IMR-90 (cell line): ENCODE measurements at regions not wholly inside any gene's neighbourhood (a gene's known extent, or its start where the extent isn't known, plus 50 kb on each side); places are given as distances from the start of the nearest gene placed in this dataset.
A peak's percentile ranks its signal among the peaks of the same experiment; 100 is the strongest.

ENCODE experiments used
- ATAC-seq: fragments of 200-7000 bp; cut with Tn5 transposase; 2 replicates; pipeline ENCODE4 v1.9.1; 2020; ENCODE audit warnings: low read depth, mild to moderate bottlenecking, moderate library complexity
- BruUV-seq: library from RNA; stranded (reverse); fragments of 400-500 nt; replicated peaks from 2 replicates; lab custom pipeline; 2021; lab: Mats Ljungman, UMichigan
- CTCF ChIA-PET: fragments of 300-600 bp; formaldehyde crosslinking; extraction: SDS; loops from one replicate; lab custom pipeline; 2021; ENCODE audit warnings: antibody characterized with exemption; lab: Yijun Ruan, JAX
- POLR2A ChIA-PET: fragments of 300-600 bp; sonication (Branson Sonifier 250); formaldehyde crosslinking; loops from one replicate; lab custom pipeline; 2022; ENCODE audit warnings: antibody characterized with exemption; ENCODE audit not compliant: unreplicated experiment; lab: Charles Lee
- DNase-seq: peaks from one replicate; pipeline ENCODE4 v3.0.0; 2013
- H2AFZ ChIP-seq: replicated peaks from 2 replicates; pipeline ENCODE3; 2013; ENCODE audit warnings: low read length, mild to moderate bottlenecking; ENCODE audit not compliant: poor library complexity
- H2AK5ac ChIP-seq: 2 replicates; pipeline ENCODE4 v1.6.1; 2013; ENCODE audit warnings: low read depth, low read length, inconsistent platforms
- H2AK9ac ChIP-seq: replicated peaks from 2 replicates; pipeline ENCODE3; 2013; ENCODE audit warnings: mild to moderate bottlenecking, low read depth, low read length, moderate library complexity; ENCODE audit not compliant: poor library complexity
- H2BK120ac ChIP-seq: 2 replicates; pipeline ENCODE4 v1.6.1; 2013; ENCODE audit warnings: low read depth, low read length, inconsistent platforms
- H2BK15ac ChIP-seq: 3 replicates; pipeline ENCODE4 v1.6.1; 2013; ENCODE audit warnings: low read depth, low read length, inconsistent platforms
- H2BK20ac ChIP-seq: 2 replicates; pipeline ENCODE4 v1.6.1; 2013; ENCODE audit warnings: low read depth, mild to moderate bottlenecking, inconsistent platforms, low read length, moderate library complexity
- H2BK5ac ChIP-seq: 2 replicates; pipeline ENCODE4 v1.6.1; 2013; ENCODE audit warnings: mild to moderate bottlenecking, low read depth, low read length, inconsistent platforms; ENCODE audit not compliant: poor library complexity, severe bottlenecking
- H3K14ac ChIP-seq: replicated peaks from 2 replicates; pipeline ENCODE4 v1.6.1; 2013; ENCODE audit warnings: low read depth, low read length, inconsistent platforms
- H3K18ac ChIP-seq: 2 replicates; pipeline ENCODE4 v1.6.1; 2013; ENCODE audit warnings: low read depth, low read length, control low read depth
- H3K23ac ChIP-seq: 2 replicates; pipeline ENCODE4 v1.6.1; 2013; ENCODE audit warnings: low read depth, low read length, inconsistent platforms
- H3K27ac ChIP-seq: 2 replicates; pipeline ENCODE4 v1.5.1; 2013; ENCODE audit warnings: mild to moderate bottlenecking, control low read depth, low read length; ENCODE audit not compliant: insufficient read depth
- H3K27me3 ChIP-seq: 2 replicates; pipeline ENCODE4 v1.6.1; 2013; ENCODE audit warnings: low read length; ENCODE audit not compliant: control insufficient read depth, insufficient read depth
- H3K36me3 ChIP-seq: 2 replicates; pipeline ENCODE4 v1.6.1; 2013; ENCODE audit warnings: low read length, mixed read lengths; ENCODE audit not compliant: control insufficient read depth, insufficient read depth
- H3K4ac ChIP-seq: 2 replicates; pipeline ENCODE4 v1.6.1; 2013; ENCODE audit warnings: low read depth, low read length, inconsistent platforms
- H3K4me1 ChIP-seq: 2 replicates; pipeline ENCODE4 v1.6.1; 2013; ENCODE audit warnings: low read length, mixed read lengths; ENCODE audit not compliant: control insufficient read depth, insufficient read depth
- H3K4me2 ChIP-seq: 2 replicates; pipeline ENCODE4 v1.6.1; 2013; ENCODE audit warnings: low read depth, mild to moderate bottlenecking, control low read depth, low read length, moderate library complexity
- H3K4me3 ChIP-seq: 2 replicates; pipeline ENCODE4 v1.5.1; 2013; ENCODE audit warnings: low read depth, mild to moderate bottlenecking, control low read depth, low read length, moderate library complexity; ENCODE audit not compliant: insufficient read depth
- H3K56ac ChIP-seq: 2 replicates; pipeline ENCODE4 v1.6.1; 2013; ENCODE audit warnings: low read length, inconsistent platforms; ENCODE audit not compliant: insufficient read depth; ENCODE audit errors: extremely low read depth
- H3K79me1 ChIP-seq, 2 experiments: 2 replicates each; pipeline ENCODE4 v1.6.1; 2013; ENCODE audit warnings: low read length in 2 of 2, inconsistent platforms in 1 of 2, low read depth in 1 of 2
- H3K9ac ChIP-seq: 2 replicates; pipeline ENCODE4 v1.6.1; 2013; ENCODE audit warnings: low read depth, low read length, control low read depth
- H3K9me1 ChIP-seq: 2 replicates; pipeline ENCODE4 v1.6.1; 2013; ENCODE audit warnings: low read length, inconsistent platforms; ENCODE audit not compliant: insufficient read depth
- H3K9me3 ChIP-seq: 2 replicates; pipeline ENCODE4 v1.6.1; 2013; ENCODE audit warnings: low read length; ENCODE audit not compliant: control insufficient read depth, insufficient read depth
- H4K20me1 ChIP-seq: 2 replicates; pipeline ENCODE4 v1.6.1; 2013; ENCODE audit warnings: low read length, inconsistent platforms; ENCODE audit not compliant: insufficient read depth
- H4K5ac ChIP-seq: 2 replicates; pipeline ENCODE4 v1.6.1; 2013; ENCODE audit warnings: mild to moderate bottlenecking, low read depth, low read length, control low read depth
- H4K8ac ChIP-seq, 2 experiments: 2 replicates each; pipeline ENCODE4 v1.6.1; 2013; ENCODE audit warnings: low read depth in 2 of 2, low read length in 2 of 2, control low read depth in 1 of 2, inconsistent platforms in 1 of 2
- H4K91ac ChIP-seq: 2 replicates; pipeline ENCODE4 v1.6.1; 2013; ENCODE audit warnings: low read depth, low read length, inconsistent platforms; ENCODE audit not compliant: insufficient read depth
- BHLHE40 ChIP-seq: fragments of 150-350 bp; IDR thresholded peaks from 2 replicates; pipeline ENCODE4 v1.6.1; 2016; ENCODE audit warnings: mild to moderate bottlenecking, low read depth, low read length
- CEBPB ChIP-seq: IDR thresholded peaks from 2 replicates; pipeline ENCODE4 v1.6.1; 2012; ENCODE audit warnings: low read depth, low read length, improper control_type of control experiment
- CHD1 ChIP-seq: IDR thresholded peaks from 2 replicates; pipeline ENCODE4 v1.6.1; 2012; ENCODE audit warnings: low read depth, low read length, improper control_type of control experiment
- FOS ChIP-seq: fragments of 150-350 bp; IDR thresholded peaks from 2 replicates; pipeline ENCODE4 v1.6.1; 2016; ENCODE audit warnings: low read depth, low read length
- MAFK ChIP-seq: IDR thresholded peaks from 2 replicates; pipeline ENCODE4 v1.6.1; 2012; ENCODE audit warnings: low read depth, low read length, improper control_type of control experiment
- MXI1 ChIP-seq: IDR thresholded peaks from 2 replicates; pipeline ENCODE4 v1.6.1; 2012; ENCODE audit warnings: low read depth, mild to moderate bottlenecking, low read length, moderate library complexity, borderline replicate concordance
- NFE2L2 ChIP-seq: fragments of 150-350 bp; IDR thresholded peaks from 2 replicates; pipeline ENCODE4 v1.6.1; 2016; ENCODE audit warnings: low read depth, mild to moderate bottlenecking, low read length
- POLR2A ChIP-seq: IDR thresholded peaks from 2 replicates; pipeline ENCODE4 v1.6.1; 2012; ENCODE audit warnings: mild to moderate bottlenecking, low read depth, low read length
- RAD21 ChIP-seq: IDR thresholded peaks from 2 replicates; pipeline ENCODE4 v1.6.1; 2012; ENCODE audit warnings: low read length, improper control_type of control experiment
- RCOR1 ChIP-seq: IDR thresholded peaks from 2 replicates; pipeline ENCODE4 v1.6.1; 2012; ENCODE audit warnings: mild to moderate bottlenecking, low read length, improper control_type of control experiment; ENCODE audit not compliant: insufficient replicate concordance
- SMC3 ChIP-seq: fragments of 150-350 bp; IDR thresholded peaks from 2 replicates; pipeline ENCODE4 v1.6.1; 2016; ENCODE audit warnings: low read depth, mild to moderate bottlenecking, antibody characterized with exemption, low read length, moderate library complexity
- WGBS, 2 experiments: methylation state at CpG; one replicate each; pipeline versions ENCODE4 v1.1.5 to v1.1.7; 2013; ENCODE audit warnings: missing lambda C conversion rate in 2 of 2; ENCODE audit not compliant: insufficient read length in 1 of 2; ENCODE audit errors: extremely low coverage in 2 of 2; 5-methylcytosine and 5-hydroxymethylcytosine counted together
- dilution Hi-C: fragments of 300-500 bp; cut with HindIII; formaldehyde crosslinking; loops from one replicate; pipeline ENCODE4 v1.14.3; 2018; ENCODE audit warnings: low sequenced_read_pairs; ENCODE audit not compliant: unreplicated experiment
- in situ Hi-C: fragments of 300-500 bp; cut with MboI; formaldehyde crosslinking; loops from 3 replicates; pipeline ENCODE4 v1.14.3; 2019; ENCODE audit warnings: low sequenced_read_pairs, inconsistent platforms, mixed read lengths
- intact Hi-C: fragments of 100-400 bp; cut with micrococcal nuclease; formaldehyde crosslinking; loops from 2 replicates; pipeline ENCODE4 v1.10.0; 2022
- TF ChIP-seq, protein P1 (sequence below): fragments of 150-350 bp; IDR thresholded peaks from 2 replicates; pipeline ENCODE4 v1.6.1; 2017; ENCODE audit warnings: mild to moderate bottlenecking, antibody characterized with exemption, low read length, low read depth
- TF ChIP-seq, protein P2 (sequence below): fragments of 150-350 bp; IDR thresholded peaks from 2 replicates; pipeline ENCODE4 v1.6.1; 2016; ENCODE audit warnings: low read depth, mild to moderate bottlenecking, low read length, moderate library complexity, borderline replicate concordance

DNA sequence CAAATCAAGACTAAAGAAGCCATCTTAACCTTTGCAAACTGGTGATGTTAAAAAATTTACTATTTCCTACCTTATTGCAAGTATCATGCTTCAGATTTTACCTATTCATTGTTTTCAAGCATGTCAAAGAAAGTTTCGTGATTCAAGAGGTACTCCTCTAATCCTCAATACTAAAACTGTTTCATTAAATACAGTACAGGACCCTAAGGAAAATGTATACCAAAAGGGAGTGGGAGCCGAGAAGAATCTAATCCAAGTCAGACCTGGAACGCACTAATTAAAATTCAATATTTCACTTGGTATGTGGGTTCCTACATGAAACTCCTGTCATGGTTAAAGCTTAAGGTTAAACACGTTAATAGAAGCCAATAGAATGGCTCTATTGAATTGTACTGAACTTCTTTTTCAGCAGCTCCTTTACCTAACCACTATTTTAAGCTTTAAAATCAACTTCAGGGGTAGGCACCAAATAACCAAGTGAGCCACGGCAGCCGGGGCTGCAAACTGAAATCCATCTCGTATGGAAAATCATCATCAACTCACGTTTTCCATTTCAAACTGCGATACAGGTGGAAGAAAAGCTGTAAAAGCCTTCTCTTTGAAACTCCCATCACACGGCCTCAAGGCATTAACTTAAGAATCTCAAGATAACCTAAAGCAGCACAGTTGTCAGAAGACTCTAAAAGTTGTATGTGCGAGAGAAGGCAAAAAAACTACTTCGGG is 188.8 kb downstream of the ZEB2 start:
- peak overlapping the region; percentile 32; the same call in 1 of the 2 replicates for H2BK20ac ChIP-seq
- intact Hi-C loops (loop anchor here (5.0 kb wide), 6 partner anchors 61 to 819 kb away; no protein-coding TSS in a partner anchor), dilution Hi-C loops (no loop called here), in situ Hi-C loops (loop anchor here (10.0 kb wide), 1 partner anchor 184 kb away; no protein-coding TSS in a partner anchor)
- no peak for TF ChIP-seq SMC3
- no peak for TF ChIP-seq CEBPB
- TF ChIP-seq FOS, result no peak
- TF ChIP-seq, protein P1, sequence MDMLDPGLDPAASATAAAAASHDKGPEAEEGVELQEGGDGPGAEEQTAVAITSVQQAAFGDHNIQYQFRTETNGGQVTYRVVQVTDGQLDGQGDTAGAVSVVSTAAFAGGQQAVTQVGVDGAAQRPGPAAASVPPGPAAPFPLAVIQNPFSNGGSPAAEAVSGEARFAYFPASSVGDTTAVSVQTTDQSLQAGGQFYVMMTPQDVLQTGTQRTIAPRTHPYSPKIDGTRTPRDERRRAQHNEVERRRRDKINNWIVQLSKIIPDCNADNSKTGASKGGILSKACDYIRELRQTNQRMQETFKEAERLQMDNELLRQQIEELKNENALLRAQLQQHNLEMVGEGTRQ, result no peak
- TF ChIP-seq NFE2L2, result no peak
- TF ChIP-seq, protein P2, sequence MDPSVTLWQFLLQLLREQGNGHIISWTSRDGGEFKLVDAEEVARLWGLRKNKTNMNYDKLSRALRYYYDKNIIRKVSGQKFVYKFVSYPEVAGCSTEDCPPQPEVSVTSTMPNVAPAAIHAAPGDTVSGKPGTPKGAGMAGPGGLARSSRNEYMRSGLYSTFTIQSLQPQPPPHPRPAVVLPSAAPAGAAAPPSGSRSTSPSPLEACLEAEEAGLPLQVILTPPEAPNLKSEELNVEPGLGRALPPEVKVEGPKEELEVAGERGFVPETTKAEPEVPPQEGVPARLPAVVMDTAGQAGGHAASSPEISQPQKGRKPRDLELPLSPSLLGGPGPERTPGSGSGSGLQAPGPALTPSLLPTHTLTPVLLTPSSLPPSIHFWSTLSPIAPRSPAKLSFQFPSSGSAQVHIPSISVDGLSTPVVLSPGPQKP, result no peak
- no peak for TF ChIP-seq RCOR1
- no peak for TF ChIP-seq BHLHE40
- no peak for TF ChIP-seq MXI1
- no peak for TF ChIP-seq POLR2A
- TF ChIP-seq MAFK, result no peak
- no peak for TF ChIP-seq RAD21
- TF ChIP-seq CHD1, result no peak
- peak overlapping the region; percentile 75 for H3K23ac ChIP-seq
- H3K4me3 ChIP-seq, result peak overlapping the region; percentile 87
- H2AK9ac ChIP-seq, result no peak overlapping the region
- H3K4me1 ChIP-seq, result no peaks in the 10 kb centered on the region
- no peak overlapping the region for H2AK5ac ChIP-seq
- peak overlapping the region; percentile 13 to 69; a peak in 3 of 4 replicates for H4K8ac ChIP-seq
- ATAC-seq, result no peak
- POLR2A ChIA-PET, result interaction anchor here (0.7 kb wide), 1 partner anchor 500 kb away, joined by 3 read pairs; no protein-coding TSS in a partner anchor
- H3K9ac ChIP-seq, result peak overlapping the region; percentile 75
- H2BK15ac ChIP-seq, result no peak overlapping the region
- no peaks in the 10 kb centered on the region for H3K9me3 ChIP-seq
- 13% methylated on average over 5 of the region's 12 CpGs; no CpG with 5 or more reads in 1 of the 2 experiments for WGBS, 2 experiments
- no peak overlapping the region for H2AFZ ChIP-seq
- peak overlapping the region; percentile 24; the same call in 1 of the 2 replicates for H3K18ac ChIP-seq
- no peaks in the 10 kb centered on the region for H4K20me1 ChIP-seq
- H4K5ac ChIP-seq, result peak overlapping the region; percentile 23
- peak overlapping the region; percentile 77 for H2BK5ac ChIP-seq
- H3K14ac ChIP-seq, result peak overlapping the region; percentile 93
- CTCF ChIA-PET, result interaction anchor here (0.7 to 1.3 kb wide), 2 partner anchors 9 to 309 kb away, joined by 5 read pairs; no protein-coding TSS in a partner anchor
- H3K79me1 ChIP-seq, result peaks cover 18 to 23% of the 10 kb centered on the region in 2 experiments
- peak overlapping the region; percentile 72 for H3K56ac ChIP-seq
- peak overlapping the region; percentile 28; the same call in 1 of the 2 replicates for H3K27ac ChIP-seq
- no TSS peak for BruUV-seq
- DNase-seq, result peak; percentile 18
- H2BK120ac ChIP-seq, result peak overlapping the region; percentile 69
- no peaks in the 10 kb centered on the region for H3K9me1 ChIP-seq
- H4K91ac ChIP-seq, result peak overlapping the region; percentile 14; the same call in 1 of the 2 replicates
- H3K36me3 ChIP-seq, result no peaks in the 10 kb centered on the region
- H3K4ac ChIP-seq, result peak overlapping the region; percentile 94
- H3K27me3 ChIP-seq, result no peaks in the 10 kb centered on the region
- H3K4me2 ChIP-seq, result peak overlapping the region; percentile 97
